ENCODE measurements at regions not wholly inside any gene's neighbourhood (a gene's known extent, or its start where the extent isn't known, plus 50 kb on each side); places are given as distances from the start of the nearest gene placed in this dataset.
"Not testable (repeated sequence)": the region's sequence is repeated elsewhere in the genome, so short reads cannot be mapped to it uniquely, and the experiment has no call there.

DNA sequence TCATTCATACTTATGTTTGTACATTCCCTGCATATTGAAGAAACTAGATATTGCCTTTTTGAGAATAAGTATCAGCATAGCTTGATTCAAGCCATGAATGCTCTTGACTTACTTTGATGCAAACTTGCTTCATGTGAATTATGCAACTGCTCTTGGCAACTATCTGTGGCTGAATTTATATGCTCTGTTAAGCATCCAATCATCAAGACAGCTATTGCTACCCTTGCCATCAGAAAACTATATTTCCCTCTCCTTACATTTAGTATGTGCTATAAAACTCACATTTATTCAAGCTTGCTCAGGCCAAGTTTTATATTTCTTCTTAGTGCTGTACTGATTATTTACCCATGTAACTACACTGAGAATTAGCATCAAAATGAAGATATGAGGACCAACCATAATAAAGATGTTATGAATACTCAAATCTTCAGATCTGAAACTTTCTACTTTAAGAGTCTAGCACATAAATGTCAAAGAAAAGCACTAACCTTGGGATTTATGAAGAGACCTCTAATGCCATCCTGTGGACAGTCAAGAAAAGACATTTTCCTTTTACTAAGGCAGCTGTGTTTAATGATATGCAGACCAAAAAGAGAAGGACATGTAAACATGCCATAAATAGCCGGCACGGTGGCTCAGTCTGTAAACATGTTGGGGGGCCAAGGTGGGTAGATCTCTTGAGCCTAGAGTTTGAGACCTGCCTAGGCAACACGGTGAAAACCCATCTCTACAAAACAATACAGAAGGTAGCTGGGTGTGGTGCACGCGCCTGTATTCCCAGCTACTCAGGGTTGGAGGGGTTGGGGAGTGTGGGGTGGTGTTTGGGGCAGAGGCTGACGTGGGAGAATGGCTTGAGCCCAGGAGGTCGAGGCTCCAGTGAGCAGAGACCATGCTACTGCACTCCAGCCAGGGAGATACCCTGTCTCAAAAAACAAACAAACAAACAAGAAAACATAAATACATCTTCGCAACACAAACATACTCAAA is 267.0 kb upstream of the TYRP1 start:
- TF ChIP-seq, protein P1, sequence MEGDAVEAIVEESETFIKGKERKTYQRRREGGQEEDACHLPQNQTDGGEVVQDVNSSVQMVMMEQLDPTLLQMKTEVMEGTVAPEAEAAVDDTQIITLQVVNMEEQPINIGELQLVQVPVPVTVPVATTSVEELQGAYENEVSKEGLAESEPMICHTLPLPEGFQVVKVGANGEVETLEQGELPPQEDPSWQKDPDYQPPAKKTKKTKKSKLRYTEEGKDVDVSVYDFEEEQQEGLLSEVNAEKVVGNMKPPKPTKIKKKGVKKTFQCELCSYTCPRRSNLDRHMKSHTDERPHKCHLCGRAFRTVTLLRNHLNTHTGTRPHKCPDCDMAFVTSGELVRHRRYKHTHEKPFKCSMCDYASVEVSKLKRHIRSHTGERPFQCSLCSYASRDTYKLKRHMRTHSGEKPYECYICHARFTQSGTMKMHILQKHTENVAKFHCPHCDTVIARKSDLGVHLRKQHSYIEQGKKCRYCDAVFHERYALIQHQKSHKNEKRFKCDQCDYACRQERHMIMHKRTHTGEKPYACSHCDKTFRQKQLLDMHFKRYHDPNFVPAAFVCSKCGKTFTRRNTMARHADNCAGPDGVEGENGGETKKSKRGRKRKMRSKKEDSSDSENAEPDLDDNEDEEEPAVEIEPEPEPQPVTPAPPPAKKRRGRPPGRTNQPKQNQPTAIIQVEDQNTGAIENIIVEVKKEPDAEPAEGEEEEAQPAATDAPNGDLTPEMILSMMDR (IDR thresholded peaks at IDR 0.05; ENCODE audit: low read depth, low read length) = no peak
- peak; percentile 2 for DNase-seq (ENCODE audit: low read depth, low spot score)
- no peak overlapping the region for H3K4me3 ChIP-seq (ENCODE audit: low read depth, low read length)
- in situ Hi-C loops (cut with HindIII; ENCODE audit: low sequenced_read_pairs) = no loop called here

DNA sequence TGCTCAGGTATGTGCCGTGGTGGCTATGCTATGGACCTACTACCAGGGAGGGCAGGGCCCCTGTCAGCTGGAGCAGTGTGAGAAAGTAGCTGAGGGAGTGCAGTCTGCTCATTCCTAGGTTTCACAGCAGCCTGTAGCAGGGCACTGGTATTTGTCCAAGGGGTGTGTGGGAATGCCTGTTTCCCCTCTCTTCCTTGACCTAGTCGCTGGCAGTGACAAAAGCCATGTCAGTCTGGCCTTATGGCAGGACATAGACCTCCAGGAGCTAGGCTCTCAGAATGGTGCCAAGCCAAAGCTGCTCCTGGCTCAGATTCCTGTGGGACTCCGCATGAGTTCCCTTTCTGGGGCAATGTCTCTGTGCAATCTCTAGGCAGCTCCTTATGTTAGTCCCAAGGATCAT is 253.9 kb upstream of the TYRP1 start:
- TF ChIP-seq, protein P1 (IDR thresholded peaks at IDR 0.05; ENCODE audit: low read depth, low read length) = no peak
- in situ Hi-C loops (cut with HindIII; ENCODE audit: low sequenced_read_pairs) = no loop called here
- no peak overlapping the region for H3K4me3 ChIP-seq (ENCODE audit: low read depth, low read length)
- no peak for DNase-seq (ENCODE audit: low read depth, low spot score)

DNA sequence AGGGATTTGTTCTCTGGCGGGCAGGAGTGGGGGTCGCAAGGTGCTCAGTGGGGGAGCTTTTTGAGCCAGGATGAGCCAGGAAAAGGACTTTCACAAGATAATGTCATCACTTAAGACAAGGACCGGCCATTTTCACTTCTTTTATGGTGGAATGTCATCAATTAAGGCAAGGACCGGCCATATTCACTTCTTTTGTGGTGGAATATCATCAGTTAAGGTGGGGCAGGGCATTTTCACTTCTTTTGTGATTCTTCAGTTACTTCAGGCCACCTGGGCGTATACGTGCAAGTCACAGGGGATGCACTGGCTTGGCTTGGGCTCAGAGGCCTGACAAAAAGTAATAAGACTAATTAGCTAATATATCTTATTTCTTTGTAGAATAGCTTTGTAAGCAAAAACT is 252.1 kb upstream of the TYRP1 start:
- H3K4me3 ChIP-seq (ENCODE audit: low read depth, low read length); in situ Hi-C loops (cut with HindIII; ENCODE audit: low sequenced_read_pairs); DNase-seq (ENCODE audit: low read depth, low spot score): not testable (repeated sequence)

DNA sequence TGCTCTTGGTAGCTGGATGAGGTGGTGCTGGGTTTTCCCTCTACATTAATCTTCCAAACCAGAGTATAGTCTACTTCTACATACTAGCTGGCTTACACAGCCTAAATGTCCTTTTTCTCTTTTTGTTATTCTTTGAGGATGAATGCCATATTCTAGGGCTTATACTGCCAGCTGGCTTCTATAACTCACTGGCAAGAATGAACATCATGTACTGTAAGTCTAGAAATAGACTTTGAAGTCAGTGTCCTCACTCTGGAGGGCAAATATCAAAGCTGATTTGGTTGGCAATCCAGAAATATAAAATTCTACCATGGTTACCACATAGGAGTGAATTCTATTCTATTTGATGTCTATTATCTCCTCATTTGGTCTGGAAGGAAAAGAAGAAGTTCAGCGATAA is 251.7 kb upstream of the TYRP1 start:
- H3K4me3 ChIP-seq (ENCODE audit: low read depth, low read length) = no peak overlapping the region
- in situ Hi-C loops (cut with HindIII; ENCODE audit: low sequenced_read_pairs) = no loop called here
- TF ChIP-seq, protein P1 (IDR thresholded peaks at IDR 0.05; ENCODE audit: low read depth, low read length) = no peak
- no peak for DNase-seq (ENCODE audit: low read depth, low spot score)

DNA sequence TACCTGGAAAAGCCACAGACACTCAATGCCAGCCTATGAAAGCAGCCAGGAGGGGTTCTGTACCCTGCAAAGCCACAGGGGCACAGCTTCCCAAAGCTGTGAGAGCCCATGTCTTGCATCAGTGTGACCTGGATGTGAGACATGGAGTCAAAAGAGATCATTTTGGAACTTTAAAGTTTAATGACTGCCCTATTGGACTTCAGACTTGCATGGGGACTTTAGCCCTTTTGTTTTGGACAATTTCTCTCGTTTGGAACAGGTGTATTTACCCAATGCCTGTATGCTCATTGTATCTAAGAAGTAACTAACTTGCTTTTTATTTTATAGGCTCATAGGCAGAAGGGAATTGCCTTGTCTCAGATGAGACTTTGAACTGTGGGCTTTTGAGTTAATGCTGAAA is 244.9 kb upstream of the TYRP1 start:
- H3K4me3 ChIP-seq (ENCODE audit: low read depth, low read length) = no peak overlapping the region
- no peak for DNase-seq (ENCODE audit: low read depth, low spot score)
- in situ Hi-C loops (cut with HindIII; ENCODE audit: low sequenced_read_pairs) = no loop called here
- TF ChIP-seq, protein P1 (IDR thresholded peaks at IDR 0.05; ENCODE audit: low read depth, low read length) = no peak

DNA sequence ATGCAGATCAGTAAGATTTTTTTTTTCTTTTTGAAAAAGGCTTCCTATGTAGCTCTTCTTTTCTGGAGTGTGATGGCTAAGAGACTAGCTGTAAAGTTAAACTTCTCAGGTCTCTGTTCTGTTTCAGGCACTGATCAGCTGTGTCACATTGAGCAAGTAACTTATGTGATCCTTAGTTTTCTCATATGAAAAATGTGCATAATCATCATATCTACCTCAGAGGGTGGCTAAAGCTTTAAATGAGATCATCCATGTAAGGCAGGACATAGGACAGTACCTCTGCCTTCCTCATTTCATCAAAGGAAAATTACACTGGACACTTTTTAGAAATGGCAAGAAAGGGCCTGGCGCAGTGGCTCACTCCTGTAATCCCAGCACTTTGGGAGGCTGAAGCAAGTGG is 235.9 kb upstream of the TYRP1 start:
- no peak for DNase-seq (ENCODE audit: low read depth, low spot score)

More for the DNA sequence above, 235.9 kb upstream of the TYRP1 start:
- in situ Hi-C loops (cut with HindIII; ENCODE audit: low sequenced_read_pairs) = no loop called here
- H3K4me3 ChIP-seq (ENCODE audit: low read depth, low read length) = no peak overlapping the region
- TF ChIP-seq, protein P1 (IDR thresholded peaks at IDR 0.05; ENCODE audit: low read depth, low read length) = no peak

All from astrocyte of the spinal cord (primary cell).